Thyroid gland (tissue), 4 donors: ENCODE measurements at regions not wholly inside any gene's neighbourhood (a gene's known extent, or its start where the extent isn't known, plus 50 kb on each side); places are given as distances from the start of the nearest gene placed in this dataset.

Source experiments
- DNase-seq, 2 donors: peaks; one replicate each; pipeline ENCODE4 v3.0.0-alpha.2; 2019
- H3K27ac ChIP-seq, 3 donors: fragments of 200-600 bp; sonication (generic); 1 replicate in 2 of 3; 2 replicates in 1 of 3; pipeline ENCODE4 v1.5.1; 2016 to 2019; ENCODE audit warnings: mild to moderate bottlenecking in 1 of 3, moderate library complexity in 1 of 3
- H3K27me3 ChIP-seq: fragments of 200-600 bp; sonication (generic); one replicate; pipeline ENCODE4 v1.5.1; 2019
- H3K36me3 ChIP-seq, 2 donors: fragments of 200-600 bp; sonication (generic); one replicate each; pipeline ENCODE4 v1.5.1; 2016 to 2019
- H3K4me1 ChIP-seq, 2 donors: fragments of 200-600 bp; sonication (generic); one replicate each; pipeline ENCODE4 v1.5.1; 2017 to 2019
- H3K4me3 ChIP-seq, 3 donors: fragments of 200-600 bp; sonication (generic); replicated peaks in 1 of 3; 1 replicate in 2 of 3; 2 replicates in 1 of 3; pipeline ENCODE4 v1.5.1; 2016; ENCODE audit warnings: mild to moderate bottlenecking in 1 of 3
- H3K9me3 ChIP-seq: fragments of 200-600 bp; sonication (generic); one replicate; pipeline ENCODE4 v1.5.1; 2017
- POLR2A ChIP-seq, 2 donors: fragments of 450-650 bp; IDR thresholded peaks; one replicate each; pipeline ENCODE4 v1.6.1; 2017; ENCODE audit warnings: antibody characterized with exemption in 2 of 2, mild to moderate bottlenecking in 2 of 2, moderate library complexity in 1 of 2
- WGBS, 2 donors: methylation state at CpG; one replicate each; pipeline ENCODE4 v1.1.5; 2017; 5-methylcytosine and 5-hydroxymethylcytosine counted together
- intact Hi-C: fragments of 100-400 bp; cut with DNase I; formaldehyde crosslinking; loops from one replicate; pipeline ENCODE4 v1.15.1; 2023
- TF ChIP-seq, protein P1 (sequence below), 6 experiments: fragments of 200-600 bp in 3 of 6; fragments of 450-650 bp in 3 of 6; sonication (generic) in 3 of 6; IDR thresholded peaks; one replicate each; pipeline ENCODE4 v1.5.1; 2016 to 2019; ENCODE audit warnings: antibody characterized with exemption in 6 of 6, mild to moderate bottlenecking in 2 of 6, inconsistent platforms in 1 of 6, moderate library complexity in 1 of 6

DNA sequence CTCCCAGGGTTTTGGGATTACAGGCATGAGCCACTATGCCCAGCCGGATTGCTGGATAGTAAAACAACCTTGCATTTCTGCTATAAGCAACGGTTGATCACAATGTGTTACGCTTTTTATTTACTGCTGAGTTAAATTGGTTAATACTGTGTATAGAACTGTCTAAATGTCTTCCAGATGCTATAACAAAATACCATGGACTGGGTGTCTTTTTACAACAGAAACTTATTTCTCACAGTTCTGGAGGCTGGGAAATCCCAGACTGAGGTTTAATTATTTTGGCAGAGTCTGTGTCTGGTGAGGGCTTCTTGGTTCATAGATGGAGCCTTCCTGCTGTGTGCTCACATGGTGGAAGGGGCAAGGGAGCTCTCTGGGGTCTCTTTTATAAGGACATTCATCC lies 65.5 kb downstream of the ING1 start:
- TF ChIP-seq POLR2A (IDR thresholded peaks at IDR 0.05), result no peak
- TF ChIP-seq, protein P1, sequence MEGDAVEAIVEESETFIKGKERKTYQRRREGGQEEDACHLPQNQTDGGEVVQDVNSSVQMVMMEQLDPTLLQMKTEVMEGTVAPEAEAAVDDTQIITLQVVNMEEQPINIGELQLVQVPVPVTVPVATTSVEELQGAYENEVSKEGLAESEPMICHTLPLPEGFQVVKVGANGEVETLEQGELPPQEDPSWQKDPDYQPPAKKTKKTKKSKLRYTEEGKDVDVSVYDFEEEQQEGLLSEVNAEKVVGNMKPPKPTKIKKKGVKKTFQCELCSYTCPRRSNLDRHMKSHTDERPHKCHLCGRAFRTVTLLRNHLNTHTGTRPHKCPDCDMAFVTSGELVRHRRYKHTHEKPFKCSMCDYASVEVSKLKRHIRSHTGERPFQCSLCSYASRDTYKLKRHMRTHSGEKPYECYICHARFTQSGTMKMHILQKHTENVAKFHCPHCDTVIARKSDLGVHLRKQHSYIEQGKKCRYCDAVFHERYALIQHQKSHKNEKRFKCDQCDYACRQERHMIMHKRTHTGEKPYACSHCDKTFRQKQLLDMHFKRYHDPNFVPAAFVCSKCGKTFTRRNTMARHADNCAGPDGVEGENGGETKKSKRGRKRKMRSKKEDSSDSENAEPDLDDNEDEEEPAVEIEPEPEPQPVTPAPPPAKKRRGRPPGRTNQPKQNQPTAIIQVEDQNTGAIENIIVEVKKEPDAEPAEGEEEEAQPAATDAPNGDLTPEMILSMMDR (IDR thresholded peaks at IDR 0.05), result no peak
- Histone ChIP-seq H3K9me3 (no peaks in the 10 kb centered on the region), H3K4me3 (no peak overlapping the region), H3K36me3 (no peaks in the 10 kb centered on the region), H3K27ac (no peak overlapping the region), H3K4me1 (no peaks in the 10 kb centered on the region), H3K27me3 (no peaks in the 10 kb centered on the region)
- intact Hi-C loops, result no loop called here
- 95 to 98% methylated on average over 3 of the region's 3 CpGs for WGBS, 2 donors
- no peak for DNase-seq

DNA sequence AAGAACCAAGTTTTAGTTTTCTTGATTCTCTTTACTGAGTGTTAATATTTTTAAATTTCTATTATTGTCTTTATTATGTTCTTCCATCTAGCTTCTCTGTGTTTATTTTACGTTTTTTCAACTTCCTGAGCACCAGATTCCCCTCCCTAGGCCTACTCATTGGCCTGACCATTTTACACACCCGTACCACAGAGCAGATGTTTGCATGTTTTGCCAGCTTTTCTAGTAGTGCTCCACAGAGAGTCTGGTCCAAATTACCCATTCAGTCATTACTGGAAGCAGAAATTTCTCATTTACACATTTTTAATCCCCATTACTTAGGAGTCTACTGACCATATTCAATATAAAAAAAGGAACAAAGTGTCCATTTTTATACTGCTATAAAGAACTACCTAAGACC lies 66.9 kb downstream of the ING1 start:
- DNase-seq, result no peak
- H3K9me3 ChIP-seq, result no peaks in the 10 kb centered on the region
- no peak for TF ChIP-seq POLR2A (IDR thresholded peaks at IDR 0.05)
- TF ChIP-seq, protein P1 (IDR thresholded peaks at IDR 0.05), result no peak
- intact Hi-C loops, result no loop called here
- no peaks in the 10 kb centered on the region for H3K36me3 ChIP-seq
- H3K27me3 ChIP-seq, result no peaks in the 10 kb centered on the region
- no peak overlapping the region for H3K27ac ChIP-seq
- 44 to 52% methylated on average over 2 of the region's 2 CpGs for WGBS, 2 donors
- H3K4me1 ChIP-seq, result no peaks in the 10 kb centered on the region
- H3K4me3 ChIP-seq, result no peak overlapping the region

DNA sequence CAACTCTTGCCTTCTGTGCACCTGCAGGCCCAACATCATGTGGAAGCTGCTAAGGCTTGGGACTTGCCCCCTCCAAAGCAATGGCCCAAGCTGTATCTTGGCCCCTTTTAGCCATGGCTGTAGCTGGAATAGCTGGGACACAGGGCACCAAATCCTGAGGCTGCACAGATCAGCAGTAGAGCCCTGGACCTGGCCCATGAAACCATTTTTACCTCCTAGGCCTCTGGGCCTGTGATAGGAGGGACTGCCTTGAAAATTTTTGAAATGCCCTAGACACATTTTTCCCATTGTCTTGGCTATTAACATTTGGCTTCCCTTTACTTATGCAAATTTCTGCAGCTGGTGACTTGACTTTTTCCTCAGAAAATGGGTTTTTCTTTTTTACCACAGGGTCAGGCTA lies 68.7 kb downstream of the ING1 start:
- Histone ChIP-seq H3K9me3 (no peaks in the 10 kb centered on the region), H3K36me3 (no peaks in the 10 kb centered on the region), H3K4me1 (no peaks in the 10 kb centered on the region), H3K27ac (no peak overlapping the region), H3K27me3 (no peaks in the 10 kb centered on the region), H3K4me3 (no peak overlapping the region)
- no peak for DNase-seq
- no peak for TF ChIP-seq POLR2A (IDR thresholded peaks at IDR 0.05)
- TF ChIP-seq, protein P1 (IDR thresholded peaks at IDR 0.05), result no peak
- intact Hi-C loops, result no loop called here

DNA sequence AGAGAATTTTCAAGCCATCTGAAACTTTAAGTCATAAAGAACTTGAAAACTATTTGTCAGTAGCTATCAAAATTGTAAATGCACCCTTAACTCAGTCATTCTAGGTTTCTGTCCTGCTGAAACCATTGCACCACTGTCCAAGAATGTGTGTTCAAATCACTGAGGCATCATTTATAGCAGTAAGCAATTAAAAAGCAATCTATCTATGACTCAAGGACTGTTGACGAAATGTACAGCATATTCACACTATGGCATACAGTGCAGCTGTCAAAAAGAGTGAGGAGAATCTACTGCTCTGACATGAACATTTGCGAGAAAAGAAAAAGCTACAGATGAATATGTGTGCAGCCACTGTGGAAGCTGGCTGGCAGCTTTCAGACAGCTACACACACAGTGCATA lies 71.2 kb downstream of the ING1 start:
- no peak for DNase-seq
- Histone ChIP-seq H3K27ac (no peak overlapping the region), H3K9me3 (no peaks in the 10 kb centered on the region), H3K4me3 (no peak overlapping the region), H3K36me3 (no peaks in the 10 kb centered on the region), H3K27me3 (no peaks in the 10 kb centered on the region), H3K4me1 (no peaks in the 10 kb centered on the region)
- 87 to 91% methylated on average over 2 of the region's 2 CpGs for WGBS, 2 donors
- TF ChIP-seq POLR2A (IDR thresholded peaks at IDR 0.05), result no peak
- TF ChIP-seq, protein P1 (IDR thresholded peaks at IDR 0.05), result no peak
- intact Hi-C loops, result no loop called here

DNA sequence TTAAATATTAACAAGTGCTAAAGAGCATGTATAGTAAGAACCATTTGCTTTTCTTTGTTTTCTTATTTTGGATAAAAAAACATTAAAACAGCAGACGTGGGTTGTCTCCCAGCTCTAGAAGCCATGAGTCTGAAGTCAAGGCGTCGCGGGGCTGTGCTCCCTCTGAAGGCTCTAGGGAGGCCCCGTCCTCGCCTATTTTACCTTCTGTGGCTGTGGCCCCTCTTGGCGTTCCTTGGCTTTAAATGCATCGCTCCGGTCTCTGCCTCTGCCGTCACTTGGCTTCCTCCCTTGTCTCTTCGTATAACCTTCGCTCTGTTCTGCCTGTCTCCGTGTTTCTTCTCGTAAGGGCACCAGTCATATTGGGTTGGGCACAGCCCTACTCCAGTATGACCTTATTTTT lies 75.3 kb downstream of the ING1 start:
- H3K4me1 ChIP-seq, result no peaks in the 10 kb centered on the region
- intact Hi-C loops, result no loop called here
- no peaks in the 10 kb centered on the region for H3K36me3 ChIP-seq
- no peak overlapping the region for H3K27ac ChIP-seq
- TF ChIP-seq, protein P1 (IDR thresholded peaks at IDR 0.05), result no peak
- no peak for TF ChIP-seq POLR2A (IDR thresholded peaks at IDR 0.05)
- DNase-seq, result no peak
- H3K27me3 ChIP-seq, result no peaks in the 10 kb centered on the region
- H3K4me3 ChIP-seq, result no peak overlapping the region
- H3K9me3 ChIP-seq, result no peaks in the 10 kb centered on the region
- WGBS, 2 donors, result 93 to 94% methylated on average over 14 of the region's 14 CpGs
